NCI-H146 (cell line): ENCODE measurements at regions not wholly inside any gene's neighbourhood (a gene's known extent, or its start where the extent isn't known, plus 50 kb on each side); places are given as distances from the start of the nearest gene placed in this dataset.

Experiments used
- DNase-seq: peaks from one replicate; lab custom pipeline; 2025; lab: John Stamatoyannopoulos, UW

GRCh38 chr15:80308002-80308401 is 56.0 kb upstream of the CTXND1 start:
- DNase-seq: peak; percentile 60

GRCh38 chr15:80309769-80310384 is 57.9 kb upstream of the CTXND1 start:
- DNase-seq: peak; percentile 32

- DNase-seq: no peak
Measured at GRCh38 chr15:80310776-80311175, 58.8 kb upstream of the CTXND1 start.

GRCh38 chr15:80315289-80315987 is 63.4 kb upstream of the CTXND1 start:
- no peak for DNase-seq

GRCh38 chr15:80317389-80318182 is 65.6 kb upstream of the CTXND1 start:
- DNase-seq: no peak

- DNase-seq: no peak
Measured at GRCh38 chr15:80321853-80322252, 69.8 kb upstream of the CTXND1 start.

GRCh38 chr15:80323285-80323684 is 71.3 kb upstream of the CTXND1 start:
- DNase-seq: no peak

- no peak for DNase-seq
Measured at GRCh38 chr15:80324545-80325080, 72.6 kb upstream of the CTXND1 start.

GRCh38 chr15:80325206-80325605 is 73.2 kb upstream of the CTXND1 start:
- no peak for DNase-seq

- no peak for DNase-seq
Measured at GRCh38 chr15:80326270-80326669, 74.3 kb upstream of the CTXND1 start.

GRCh38 chr15:80328496-80328895 is 75.7 kb upstream of the ARNT2 start:
- no peak for DNase-seq

- DNase-seq: no peak
Measured at GRCh38 chr15:80331886-80332406, 72.2 kb upstream of the ARNT2 start.

- DNase-seq: no peak
Measured at GRCh38 chr15:80333261-80333660, 70.9 kb upstream of the ARNT2 start.

GRCh38 chr15:80334521-80334920 is 69.7 kb upstream of the ARNT2 start:
- DNase-seq: no peak

- DNase-seq: no peak
Measured at GRCh38 chr15:80339601-80340000, 64.6 kb upstream of the ARNT2 start.

- DNase-seq: no peak
Measured at GRCh38 chr15:80342148-80342547, 62.0 kb upstream of the ARNT2 start.

- DNase-seq: no peak
Measured at GRCh38 chr15:80343554-80343992, 60.6 kb upstream of the ARNT2 start.

GRCh38 chr15:80350941-80351610 is 53.1 kb upstream of the ARNT2 start:
- no peak for DNase-seq
